Calu3 (cell line): ENCODE measurements at regions not wholly inside any gene's neighbourhood (a gene's known extent, or its start where the extent isn't known, plus 50 kb on each side); places are given as distances from the start of the nearest gene placed in this dataset.

Source experiments
- BruUV-seq: library from RNA; stranded (reverse); fragments of 400-500 nt; replicated peaks from 2 replicates; lab custom pipeline; 2021; lab: Mats Ljungman, UMichigan
- CTCF ChIA-PET: fragments of 300-600 bp; sonication (Branson Sonifier 250); formaldehyde crosslinking; loops from one replicate; lab custom pipeline; 2022; ENCODE audit warnings: antibody characterized with exemption; lab: Charles Lee
- DNase-seq: peaks from one replicate; pipeline ENCODE4 v3.0.0; 2022
- H3K27ac Mint-ChIP-seq: one replicate; pipeline ENCODE4 v1.8.0; 2022; ENCODE audit warnings: mixed read lengths; ENCODE audit not compliant: unreplicated experiment
- H3K27me3 Mint-ChIP-seq: one replicate; pipeline ENCODE4 v1.8.0; 2022; ENCODE audit warnings: mixed read lengths; ENCODE audit not compliant: unreplicated experiment
- H3K36me3 Mint-ChIP-seq: one replicate; pipeline ENCODE4 v1.8.0; 2022; ENCODE audit warnings: mild to moderate bottlenecking, moderate library complexity, mixed read lengths; ENCODE audit not compliant: insufficient read depth, unreplicated experiment
- H3K4me1 Mint-ChIP-seq: one replicate; pipeline ENCODE4 v1.8.0; 2022; ENCODE audit warnings: mild to moderate bottlenecking, low read depth, mixed read lengths; ENCODE audit not compliant: unreplicated experiment
- H3K4me3 Mint-ChIP-seq: one replicate; pipeline ENCODE4 v1.8.0; 2022; ENCODE audit warnings: mild to moderate bottlenecking, low read depth, moderate library complexity, mixed read lengths; ENCODE audit not compliant: unreplicated experiment
- H3K9me3 Mint-ChIP-seq: one replicate; pipeline ENCODE4 v1.8.0; 2022; ENCODE audit warnings: low read depth, mixed read lengths; ENCODE audit not compliant: unreplicated experiment
- intact Hi-C: fragments of 100-400 bp; cut with micrococcal nuclease; formaldehyde crosslinking; loops from one replicate; pipeline ENCODE4 v1.10.0; 2022; ENCODE audit not compliant: unreplicated experiment
- TF ChIP-seq, protein P1 (sequence below): fragments of 200-600 bp; IDR thresholded peaks from one replicate; pipeline ENCODE4 v1.8.0; 2022; ENCODE audit warnings: antibody characterized with exemption; ENCODE audit not compliant: unreplicated experiment

DNA sequence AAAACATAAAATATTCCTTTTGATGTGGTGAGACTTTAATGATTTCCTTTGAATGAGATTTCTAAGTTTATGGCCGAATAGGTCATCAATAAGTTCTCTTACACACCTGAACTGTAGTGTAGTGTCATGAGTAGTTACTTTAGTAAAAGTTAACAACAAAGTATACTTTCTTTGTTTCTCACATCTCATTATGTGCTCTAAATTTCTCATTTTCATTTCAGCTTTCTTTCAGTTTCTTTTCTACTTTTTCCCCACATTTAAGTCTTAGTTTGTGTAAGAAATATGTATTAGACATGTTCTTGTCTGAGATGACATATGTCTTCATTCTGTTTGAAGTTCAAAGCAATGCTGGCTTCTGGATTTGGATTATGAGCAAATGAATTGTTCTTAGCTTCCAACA is 348.1 kb downstream of the ANKRD7 start:
- Mint-ChIP-seq H3K36me3 (no peaks in the 10 kb centered on the region), H3K27me3 (no peaks in the 10 kb centered on the region), H3K27ac (no peak overlapping the region), H3K4me1 (no peaks in the 10 kb centered on the region), H3K4me3 (no peak overlapping the region), H3K9me3 (peaks cover 4% of the 10 kb centered on the region)
- no TSS peak for BruUV-seq
- intact Hi-C loops = no loop called here
- DNase-seq = no peak
- TF ChIP-seq, protein P1, sequence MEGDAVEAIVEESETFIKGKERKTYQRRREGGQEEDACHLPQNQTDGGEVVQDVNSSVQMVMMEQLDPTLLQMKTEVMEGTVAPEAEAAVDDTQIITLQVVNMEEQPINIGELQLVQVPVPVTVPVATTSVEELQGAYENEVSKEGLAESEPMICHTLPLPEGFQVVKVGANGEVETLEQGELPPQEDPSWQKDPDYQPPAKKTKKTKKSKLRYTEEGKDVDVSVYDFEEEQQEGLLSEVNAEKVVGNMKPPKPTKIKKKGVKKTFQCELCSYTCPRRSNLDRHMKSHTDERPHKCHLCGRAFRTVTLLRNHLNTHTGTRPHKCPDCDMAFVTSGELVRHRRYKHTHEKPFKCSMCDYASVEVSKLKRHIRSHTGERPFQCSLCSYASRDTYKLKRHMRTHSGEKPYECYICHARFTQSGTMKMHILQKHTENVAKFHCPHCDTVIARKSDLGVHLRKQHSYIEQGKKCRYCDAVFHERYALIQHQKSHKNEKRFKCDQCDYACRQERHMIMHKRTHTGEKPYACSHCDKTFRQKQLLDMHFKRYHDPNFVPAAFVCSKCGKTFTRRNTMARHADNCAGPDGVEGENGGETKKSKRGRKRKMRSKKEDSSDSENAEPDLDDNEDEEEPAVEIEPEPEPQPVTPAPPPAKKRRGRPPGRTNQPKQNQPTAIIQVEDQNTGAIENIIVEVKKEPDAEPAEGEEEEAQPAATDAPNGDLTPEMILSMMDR = no peak
- CTCF ChIA-PET = no interaction called here

DNA sequence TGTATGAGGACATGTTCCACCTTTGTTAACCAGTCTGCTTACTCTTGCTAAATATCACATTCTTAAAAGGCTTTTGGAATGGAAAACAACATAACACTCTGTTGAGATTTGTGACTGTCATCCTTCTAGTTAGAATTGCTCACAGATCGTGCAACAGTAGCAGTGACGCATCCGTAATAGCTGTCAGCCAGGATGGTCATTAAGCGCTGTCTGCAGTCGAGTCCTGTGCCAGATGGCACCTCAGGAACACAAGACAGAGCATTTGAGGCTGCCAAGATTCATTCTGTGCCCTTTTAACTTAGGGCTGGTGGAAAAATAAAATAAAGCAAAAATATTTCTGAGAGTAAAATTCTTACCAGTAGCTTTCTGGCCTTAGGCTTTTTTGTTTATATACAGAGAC is 348.6 kb downstream of the ANKRD7 start:
- Mint-ChIP-seq H3K36me3 (no peaks in the 10 kb centered on the region), H3K9me3 (peaks cover 4% of the 10 kb centered on the region), H3K4me1 (no peaks in the 10 kb centered on the region), H3K27ac (no peak overlapping the region), H3K4me3 (no peak overlapping the region), H3K27me3 (no peaks in the 10 kb centered on the region)
- intact Hi-C loops = no loop called here
- no TSS peak for BruUV-seq
- CTCF ChIA-PET = no interaction called here
- TF ChIP-seq, protein P1 = no peak
- no peak for DNase-seq

DNA sequence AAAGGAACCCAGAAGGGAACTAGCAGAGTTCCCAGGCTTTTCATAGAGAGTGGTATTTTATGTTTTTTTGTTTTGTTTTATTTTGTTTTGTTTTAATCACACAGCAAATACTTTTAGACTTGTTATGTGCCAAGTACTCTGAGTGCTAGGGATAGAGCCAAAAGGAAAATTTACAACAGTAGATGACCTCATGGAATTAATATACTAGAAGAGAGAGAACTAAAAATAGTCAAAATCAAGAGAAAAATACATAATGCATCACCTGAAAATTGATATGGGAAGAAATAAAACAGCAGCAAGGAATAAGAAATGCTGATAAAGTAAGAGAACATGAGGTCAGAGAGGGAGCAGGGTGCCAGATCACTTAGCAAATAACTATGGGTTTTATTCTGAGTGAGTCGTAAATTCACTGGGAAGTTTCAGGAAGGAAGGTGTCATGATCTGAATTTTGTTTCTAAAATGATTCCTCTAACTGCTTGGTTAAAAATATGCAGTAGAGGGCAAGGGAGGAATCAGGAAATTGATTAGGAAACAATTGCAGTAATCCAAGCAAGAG is 351.0 kb downstream of the ANKRD7 start:
- intact Hi-C loops = no loop called here
- no TSS peak for BruUV-seq
- TF ChIP-seq, protein P1 = no peak
- Mint-ChIP-seq H3K27me3 (no peaks in the 10 kb centered on the region), H3K27ac (no peak overlapping the region), H3K4me3 (no peak overlapping the region), H3K4me1 (no peaks in the 10 kb centered on the region), H3K9me3 (peaks cover 3% of the 10 kb centered on the region), H3K36me3 (no peaks in the 10 kb centered on the region)
- no peak for DNase-seq
- CTCF ChIA-PET = no interaction called here

DNA sequence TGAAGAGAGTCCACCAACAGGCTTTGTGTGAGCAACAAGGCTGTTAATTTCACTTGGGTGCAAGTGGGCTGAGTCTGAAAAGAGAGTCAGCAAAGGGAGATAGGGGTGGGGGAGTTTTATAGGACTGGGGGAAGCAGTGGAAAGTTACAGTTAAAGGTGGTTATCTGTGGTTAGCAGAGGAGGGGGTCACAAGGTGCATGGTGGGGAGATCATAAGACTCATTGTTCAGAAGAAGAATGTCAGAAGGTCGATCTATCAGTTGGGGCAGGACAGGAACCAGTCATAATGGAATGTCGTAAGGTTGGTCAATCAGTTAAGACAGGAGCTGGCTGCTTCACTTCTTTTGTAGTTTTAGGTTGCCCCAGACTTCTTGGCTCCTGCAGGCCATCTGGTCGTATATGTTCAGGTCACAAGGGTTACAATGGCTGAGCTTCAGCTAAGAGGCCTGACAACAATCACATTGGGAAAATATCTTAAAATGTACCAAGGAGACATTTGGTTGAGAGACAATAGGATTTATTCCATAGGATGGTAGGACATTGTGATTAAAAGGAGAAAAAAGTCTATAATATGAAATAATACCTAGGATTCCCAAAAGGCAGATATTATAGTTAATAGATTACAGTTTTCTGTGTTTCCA is 356.4 kb downstream of the ANKRD7 start:
- Mint-ChIP-seq H3K27ac (no peak overlapping the region), H3K9me3 (peaks cover 6% of the 10 kb centered on the region), H3K4me1 (no peaks in the 10 kb centered on the region), H3K27me3 (no peaks in the 10 kb centered on the region), H3K4me3 (no peak overlapping the region), H3K36me3 (no peaks in the 10 kb centered on the region)
- BruUV-seq = no TSS peak
- CTCF ChIA-PET = no interaction called here
- TF ChIP-seq, protein P1 = no peak
- intact Hi-C loops = no loop called here
- DNase-seq = no peak
